Fibroblast of the conjunctiva (primary cell): ENCODE measurements at regions not wholly inside any gene's neighbourhood (a gene's known extent, or its start where the extent isn't known, plus 50 kb on each side); places are given as distances from the start of the nearest gene placed in this dataset.

ENCODE experiments used
- DNase-seq: peaks from one replicate; pipeline ENCODE4 v3.0.0-alpha.2; 2010; ENCODE audit warnings: low read depth

GRCh38 chr16:80079072-80079471, 461.7 kb upstream of the DYNLRB2 start:
- DNase-seq, result no peak

GRCh38 chr16:80077696-80078095, 463.1 kb upstream of the DYNLRB2 start:
- no peak for DNase-seq

- no peak for DNase-seq
Measured at GRCh38 chr16:80074329-80074728, 466.5 kb upstream of the DYNLRB2 start.

- no peak for DNase-seq
Measured at GRCh38 chr16:80071964-80072456, 468.8 kb upstream of the DYNLRB2 start.

GRCh38 chr16:80066805-80067580, 466.5 kb upstream of the MAF start:
- DNase-seq, result no peak

- DNase-seq, result no peak
Measured at GRCh38 chr16:80065541-80065940, 465.0 kb upstream of the MAF start.

- DNase-seq, result no peak
Measured at GRCh38 chr16:80063713-80064069, 463.2 kb upstream of the MAF start.

GRCh38 chr16:80063031-80063712, 462.6 kb upstream of the MAF start:
- DNase-seq, result no peak

- DNase-seq, result no peak
Measured at GRCh38 chr16:80062361-80063030, 462.0 kb upstream of the MAF start.

- no peak for DNase-seq
Measured at GRCh38 chr16:80060470-80060869, 459.9 kb upstream of the MAF start.

GRCh38 chr16:80059836-80060235, 459.3 kb upstream of the MAF start:
- no peak for DNase-seq

- no peak for DNase-seq
Measured at GRCh38 chr16:80058214-80058613, 457.7 kb upstream of the MAF start.

GRCh38 chr16:80056324-80056723, 455.8 kb upstream of the MAF start:
- no peak for DNase-seq

- DNase-seq, result no peak
Measured at GRCh38 chr16:80055831-80056230, 455.3 kb upstream of the MAF start.

GRCh38 chr16:80054647-80055046, 454.1 kb upstream of the MAF start:
- DNase-seq, result no peak

GRCh38 chr16:80051040-80051439, 450.5 kb upstream of the MAF start:
- no peak for DNase-seq

- DNase-seq, result no peak
Measured at GRCh38 chr16:80048250-80048649, 447.7 kb upstream of the MAF start.

GRCh38 chr16:80047842-80048241, 447.3 kb upstream of the MAF start:
- no peak for DNase-seq

- DNase-seq, result no peak
Measured at GRCh38 chr16:80046848-80047247, 446.3 kb upstream of the MAF start.

- no peak for DNase-seq
Measured at GRCh38 chr16:80046261-80046660, 445.7 kb upstream of the MAF start.

GRCh38 chr16:80045861-80046260, 445.3 kb upstream of the MAF start:
- no peak for DNase-seq

GRCh38 chr16:80041410-80041809, 440.9 kb upstream of the MAF start:
- DNase-seq, result no peak

GRCh38 chr16:80040814-80041213, 440.3 kb upstream of the MAF start:
- no peak for DNase-seq
